ENCODE measurements at regions not wholly inside any gene's neighbourhood (a gene's known extent, or its start where the extent isn't known, plus 50 kb on each side); places are given as distances from the start of the nearest gene placed in this dataset.

- TF ChIP-seq, protein P1, sequence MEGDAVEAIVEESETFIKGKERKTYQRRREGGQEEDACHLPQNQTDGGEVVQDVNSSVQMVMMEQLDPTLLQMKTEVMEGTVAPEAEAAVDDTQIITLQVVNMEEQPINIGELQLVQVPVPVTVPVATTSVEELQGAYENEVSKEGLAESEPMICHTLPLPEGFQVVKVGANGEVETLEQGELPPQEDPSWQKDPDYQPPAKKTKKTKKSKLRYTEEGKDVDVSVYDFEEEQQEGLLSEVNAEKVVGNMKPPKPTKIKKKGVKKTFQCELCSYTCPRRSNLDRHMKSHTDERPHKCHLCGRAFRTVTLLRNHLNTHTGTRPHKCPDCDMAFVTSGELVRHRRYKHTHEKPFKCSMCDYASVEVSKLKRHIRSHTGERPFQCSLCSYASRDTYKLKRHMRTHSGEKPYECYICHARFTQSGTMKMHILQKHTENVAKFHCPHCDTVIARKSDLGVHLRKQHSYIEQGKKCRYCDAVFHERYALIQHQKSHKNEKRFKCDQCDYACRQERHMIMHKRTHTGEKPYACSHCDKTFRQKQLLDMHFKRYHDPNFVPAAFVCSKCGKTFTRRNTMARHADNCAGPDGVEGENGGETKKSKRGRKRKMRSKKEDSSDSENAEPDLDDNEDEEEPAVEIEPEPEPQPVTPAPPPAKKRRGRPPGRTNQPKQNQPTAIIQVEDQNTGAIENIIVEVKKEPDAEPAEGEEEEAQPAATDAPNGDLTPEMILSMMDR (conservative IDR thresholded peaks at IDR 0.05; ENCODE audit: low read depth, low read length), result no peak
- TF ChIP-seq MAFK (IDR thresholded peaks at IDR 0.05; ENCODE audit: low read depth, low read length) (no peak), RAD21 (IDR thresholded peaks at IDR 0.05; ENCODE audit: low read length) (no peak), POLR2A (IDR thresholded peaks at IDR 0.05; ENCODE audit: low read depth, low read length) (no peak), MXI1 (IDR thresholded peaks at IDR 0.05; ENCODE audit: borderline replicate concordance, low read depth, low read length) (no peak), FOS (IDR thresholded peaks at IDR 0.05; ENCODE audit: low read depth, low read length) (no peak), NFE2L2 (IDR thresholded peaks at IDR 0.05; ENCODE audit: low read depth, low read length) (no peak), CEBPB (IDR thresholded peaks at IDR 0.05; ENCODE audit: low read depth, low read length) (no peak), MAZ (IDR thresholded peaks at IDR 0.05; ENCODE audit: borderline replicate concordance, low read depth, low read length) (no peak), CHD1 (IDR thresholded peaks at IDR 0.05; ENCODE audit: low read depth, low read length) (no peak), RCOR1 (IDR thresholded peaks at IDR 0.05; ENCODE audit: insufficient replicate concordance, low read length) (no peak), ELK1 (IDR thresholded peaks at IDR 0.05; ENCODE audit: borderline replicate concordance, low read depth, low read length) (no peak), SMC3 (IDR thresholded peaks at IDR 0.05; ENCODE audit: low read depth, low read length) (no peak), RFX5 (IDR thresholded peaks at IDR 0.05; ENCODE audit: low read depth, low read length) (no peak)
Measured at GRCh38 chr10:61547297-61547696, 94.1 kb upstream of the TMEM26 start.
